ENCODE measurements at regions not wholly inside any gene's neighbourhood (a gene's known extent, or its start where the extent isn't known, plus 50 kb on each side); places are given as distances from the start of the nearest gene placed in this dataset.
A peak's percentile ranks its signal among the peaks of the same experiment; 100 is the strongest.
"Not testable (repeated sequence)": the region's sequence is repeated elsewhere in the genome, so short reads cannot be mapped to it uniquely, and the experiment has no call there.

- no peak for DNase-seq
These were observed 614.0 kb upstream of the FOXG1 start for GRCh38 chr14:28152453-28153044.

- no peak for DNase-seq
These were observed 609.2 kb upstream of the FOXG1 start for GRCh38 chr14:28157289-28157869.

- no peak for DNase-seq
These were observed 608.4 kb upstream of the FOXG1 start for GRCh38 chr14:28157887-28158791.

GRCh38 chr14:28161040-28161439, 605.5 kb upstream of the FOXG1 start:
- DNase-seq = no peak

GRCh38 chr14:28163233-28163632, 603.4 kb upstream of the FOXG1 start:
- DNase-seq = no peak

- DNase-seq = no peak
These were observed 602.7 kb upstream of the FOXG1 start for GRCh38 chr14:28163897-28164296.

GRCh38 chr14:28187902-28188830, 578.4 kb upstream of the FOXG1 start:
- not testable (repeated sequence) for DNase-seq

- no peak for DNase-seq
These were observed 569.7 kb upstream of the FOXG1 start for GRCh38 chr14:28196878-28197277.

- peak; percentile 24 for DNase-seq
These were observed 546.2 kb upstream of the FOXG1 start for GRCh38 chr14:28220391-28220790.

- no peak for DNase-seq
These were observed 525.7 kb upstream of the FOXG1 start for GRCh38 chr14:28240909-28241308.

- peak; percentile 90 for DNase-seq
These were observed 523.7 kb upstream of the FOXG1 start for GRCh38 chr14:28242895-28243294.

GRCh38 chr14:28243600-28243999, 523.0 kb upstream of the FOXG1 start:
- DNase-seq = peak; percentile 9

- no peak for DNase-seq
These were observed 521.4 kb upstream of the FOXG1 start for GRCh38 chr14:28245216-28245615.

GRCh38 chr14:28247491-28247890, 519.1 kb upstream of the FOXG1 start:
- DNase-seq = no peak

- DNase-seq = not testable (repeated sequence)
These were observed 514.5 kb upstream of the FOXG1 start for GRCh38 chr14:28252124-28252523.

- DNase-seq = no peak
These were observed 511.8 kb upstream of the FOXG1 start for GRCh38 chr14:28254768-28255167.

- DNase-seq = no peak
These were observed 502.3 kb upstream of the FOXG1 start for GRCh38 chr14:28264306-28264705.

- no peak for DNase-seq
These were observed 494.3 kb upstream of the FOXG1 start for GRCh38 chr14:28272270-28272669.

- DNase-seq = no peak
These were observed 486.1 kb upstream of the FOXG1 start for GRCh38 chr14:28280530-28280929.

GRCh38 chr14:28280997-28281598, 485.5 kb upstream of the FOXG1 start:
- no peak for DNase-seq

- DNase-seq = no peak
These were observed 481.9 kb upstream of the FOXG1 start for GRCh38 chr14:28284546-28285300.
